ENCODE measurements at regions not wholly inside any gene's neighbourhood (a gene's known extent, or its start where the extent isn't known, plus 50 kb on each side); places are given as distances from the start of the nearest gene placed in this dataset.
"Not testable (repeated sequence)": the region's sequence is repeated elsewhere in the genome, so short reads cannot be mapped to it uniquely, and the experiment has no call there.

GRCh38 chr6:2611092-2611491, 139.6 kb downstream of the MYLK4 start:
- H3K4me3 ChIP-seq (ENCODE audit: low read depth, low read length): no peak overlapping the region
- TF ChIP-seq, protein P1, sequence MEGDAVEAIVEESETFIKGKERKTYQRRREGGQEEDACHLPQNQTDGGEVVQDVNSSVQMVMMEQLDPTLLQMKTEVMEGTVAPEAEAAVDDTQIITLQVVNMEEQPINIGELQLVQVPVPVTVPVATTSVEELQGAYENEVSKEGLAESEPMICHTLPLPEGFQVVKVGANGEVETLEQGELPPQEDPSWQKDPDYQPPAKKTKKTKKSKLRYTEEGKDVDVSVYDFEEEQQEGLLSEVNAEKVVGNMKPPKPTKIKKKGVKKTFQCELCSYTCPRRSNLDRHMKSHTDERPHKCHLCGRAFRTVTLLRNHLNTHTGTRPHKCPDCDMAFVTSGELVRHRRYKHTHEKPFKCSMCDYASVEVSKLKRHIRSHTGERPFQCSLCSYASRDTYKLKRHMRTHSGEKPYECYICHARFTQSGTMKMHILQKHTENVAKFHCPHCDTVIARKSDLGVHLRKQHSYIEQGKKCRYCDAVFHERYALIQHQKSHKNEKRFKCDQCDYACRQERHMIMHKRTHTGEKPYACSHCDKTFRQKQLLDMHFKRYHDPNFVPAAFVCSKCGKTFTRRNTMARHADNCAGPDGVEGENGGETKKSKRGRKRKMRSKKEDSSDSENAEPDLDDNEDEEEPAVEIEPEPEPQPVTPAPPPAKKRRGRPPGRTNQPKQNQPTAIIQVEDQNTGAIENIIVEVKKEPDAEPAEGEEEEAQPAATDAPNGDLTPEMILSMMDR (IDR thresholded peaks at IDR 0.05; ENCODE audit: low read depth, low read length): no peak
- DNase-seq (ENCODE audit: low read depth, low spot score): peak; percentile 33
- in situ Hi-C loops (cut with HindIII; ENCODE audit: low sequenced_read_pairs): no loop called here

DNA sequence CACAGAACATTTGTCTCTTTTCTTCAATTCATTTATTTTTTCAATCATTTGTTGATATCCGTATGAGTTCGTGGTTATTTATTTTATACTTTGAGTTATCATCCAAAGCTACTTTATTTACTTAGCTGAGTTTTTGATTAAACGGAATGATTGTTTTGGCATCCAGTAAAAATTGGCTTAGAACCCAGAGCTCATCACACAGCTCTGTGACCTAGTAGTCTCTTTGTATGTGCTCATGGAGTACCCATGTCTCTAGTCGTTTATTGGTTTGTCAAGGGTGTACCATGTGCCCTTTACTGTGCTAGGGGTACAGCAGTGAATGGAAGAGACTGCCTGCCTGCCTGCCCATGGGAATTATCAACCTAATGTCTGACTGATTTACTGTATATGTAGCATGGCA, 142.2 kb downstream of the MYLK4 start:
- in situ Hi-C loops (cut with HindIII; ENCODE audit: low sequenced_read_pairs): no loop called here
- no peak for DNase-seq (ENCODE audit: low read depth, low spot score)
- TF ChIP-seq, protein P1 (IDR thresholded peaks at IDR 0.05; ENCODE audit: low read depth, low read length): no peak
- H3K4me3 ChIP-seq (ENCODE audit: low read depth, low read length): no peak overlapping the region

- in situ Hi-C loops (cut with HindIII; ENCODE audit: low sequenced_read_pairs): no loop called here
- TF ChIP-seq, protein P1 (IDR thresholded peaks at IDR 0.05; ENCODE audit: low read depth, low read length): no peak
- no peak overlapping the region for H3K4me3 ChIP-seq (ENCODE audit: low read depth, low read length)
- no peak for DNase-seq (ENCODE audit: low read depth, low spot score)
Measured at GRCh38 chr6:2600363-2600762, 150.4 kb downstream of the MYLK4 start.

GRCh38 chr6:2599817-2600216, 150.9 kb downstream of the MYLK4 start:
- no peak overlapping the region for H3K4me3 ChIP-seq (ENCODE audit: low read depth, low read length)
- TF ChIP-seq, protein P1 (IDR thresholded peaks at IDR 0.05; ENCODE audit: low read depth, low read length): no peak
- in situ Hi-C loops (cut with HindIII; ENCODE audit: low sequenced_read_pairs): no loop called here
- no peak for DNase-seq (ENCODE audit: low read depth, low spot score)

GRCh38 chr6:2598867-2599266, 151.9 kb downstream of the MYLK4 start:
- no peak for DNase-seq (ENCODE audit: low read depth, low spot score)
- no peak overlapping the region for H3K4me3 ChIP-seq (ENCODE audit: low read depth, low read length)
- TF ChIP-seq, protein P1 (IDR thresholded peaks at IDR 0.05; ENCODE audit: low read depth, low read length): no peak
- in situ Hi-C loops (cut with HindIII; ENCODE audit: low sequenced_read_pairs): no loop called here

DNA sequence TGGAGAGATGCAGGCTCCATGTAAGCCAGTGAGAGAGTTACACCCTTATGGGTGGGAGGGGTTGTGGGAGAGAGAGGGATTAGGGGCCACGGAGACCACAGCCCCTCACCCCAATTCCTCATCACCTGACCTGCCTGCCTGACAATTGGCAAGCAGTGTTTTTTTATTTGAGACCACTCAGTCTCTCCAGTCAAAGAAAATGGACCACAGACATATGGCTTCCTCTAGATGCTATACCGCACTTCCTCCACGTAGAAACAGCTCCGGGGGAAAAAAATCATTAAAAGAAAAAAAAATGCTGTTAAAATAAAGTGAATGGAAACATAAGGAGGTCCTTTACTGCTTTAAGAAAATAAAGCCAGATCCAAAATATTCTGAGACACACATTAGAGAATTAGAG, 152.7 kb downstream of the MYLK4 start:
- TF ChIP-seq, protein P1 (IDR thresholded peaks at IDR 0.05; ENCODE audit: low read depth, low read length): no peak
- in situ Hi-C loops (cut with HindIII; ENCODE audit: low sequenced_read_pairs): no loop called here
- no peak for DNase-seq (ENCODE audit: low read depth, low spot score)
- H3K4me3 ChIP-seq (ENCODE audit: low read depth, low read length): no peak overlapping the region

DNA sequence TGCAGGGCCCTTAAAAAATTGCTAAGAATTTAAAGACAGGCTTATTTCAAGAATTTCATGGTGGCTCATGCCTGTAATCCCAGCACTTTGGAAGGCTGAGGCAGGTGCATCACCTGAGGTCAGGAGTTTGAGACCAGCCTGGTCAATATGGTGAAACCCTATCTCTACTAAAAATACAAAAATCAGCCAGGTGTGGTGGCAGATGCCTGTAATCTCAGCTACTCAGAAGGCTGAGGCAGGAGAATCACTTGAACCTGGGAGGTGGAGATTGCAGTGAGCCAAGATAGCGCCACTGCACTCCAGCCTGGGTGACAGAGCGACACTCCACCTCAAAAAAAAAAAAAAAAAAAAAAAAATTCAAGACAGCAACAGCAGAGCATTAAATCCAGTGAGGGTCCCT, 153.3 kb downstream of the MYLK4 start:
- DNase-seq (ENCODE audit: low read depth, low spot score); in situ Hi-C loops (cut with HindIII; ENCODE audit: low sequenced_read_pairs); H3K4me3 ChIP-seq (ENCODE audit: low read depth, low read length): not testable (repeated sequence)
